Adrenal gland (tissue), 5 donors: ENCODE measurements at regions not wholly inside any gene's neighbourhood (a gene's known extent, or its start where the extent isn't known, plus 50 kb on each side); places are given as distances from the start of the nearest gene placed in this dataset.

Experiments used
- CTCF ChIP-seq, 6 experiments: fragments of 450-650 bp in 4 of 6; fragments of 200-600 bp in 2 of 6; sonication (generic) in 1 of 6; IDR thresholded peaks; 1 replicate in 5 of 6; 2 replicates in 1 of 6; pipeline versions ENCODE4 v1.5.1 to v1.8.0; 2016 to 2021; ENCODE audit warnings: antibody characterized with exemption in 6 of 6, mild to moderate bottlenecking in 2 of 6, moderate library complexity in 1 of 6
- POLR2A ChIP-seq, 2 donors: fragments of 450-650 bp; IDR thresholded peaks; one replicate each; pipeline ENCODE4 v1.6.1; 2017; ENCODE audit warnings: antibody characterized with exemption in 2 of 2, mild to moderate bottlenecking in 2 of 2, moderate library complexity in 1 of 2
- donor health status: DM: no; HTN: no; CAD: no.

- no peak for TF ChIP-seq POLR2A (IDR thresholded peaks at IDR 0.05)
- TF ChIP-seq CTCF (IDR thresholded peaks at IDR 0.05), result no peak
Measured at GRCh38 chr9:105121861-105122430, 122.5 kb upstream of the SLC44A1 start.
